ENCODE measurements at regions not wholly inside any gene's neighbourhood (a gene's known extent, or its start where the extent isn't known, plus 50 kb on each side); places are given as distances from the start of the nearest gene placed in this dataset.

DNA sequence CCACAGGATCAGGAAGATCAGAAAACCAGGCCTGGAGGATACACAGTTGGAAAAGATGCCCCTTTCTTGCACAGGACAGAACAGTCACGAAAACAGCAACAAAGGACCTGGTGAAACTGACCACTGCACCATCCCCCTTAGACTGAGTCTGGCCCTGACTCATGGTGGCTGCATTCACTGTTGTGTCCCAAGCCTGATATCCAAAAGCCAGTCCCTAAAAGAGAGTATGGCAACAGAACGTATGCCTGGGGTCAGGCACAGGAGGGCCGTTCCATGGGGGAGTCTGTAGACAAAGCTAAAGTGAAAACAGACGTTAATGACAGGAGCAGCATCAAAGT, 301.1 kb upstream of the NBEA start:
- TF ChIP-seq BHLHE40 (IDR thresholded peaks at IDR 0.05; ENCODE audit: low read depth, low read length): no peak
- TF ChIP-seq, protein P1, sequence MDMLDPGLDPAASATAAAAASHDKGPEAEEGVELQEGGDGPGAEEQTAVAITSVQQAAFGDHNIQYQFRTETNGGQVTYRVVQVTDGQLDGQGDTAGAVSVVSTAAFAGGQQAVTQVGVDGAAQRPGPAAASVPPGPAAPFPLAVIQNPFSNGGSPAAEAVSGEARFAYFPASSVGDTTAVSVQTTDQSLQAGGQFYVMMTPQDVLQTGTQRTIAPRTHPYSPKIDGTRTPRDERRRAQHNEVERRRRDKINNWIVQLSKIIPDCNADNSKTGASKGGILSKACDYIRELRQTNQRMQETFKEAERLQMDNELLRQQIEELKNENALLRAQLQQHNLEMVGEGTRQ (IDR thresholded peaks at IDR 0.05; ENCODE audit: low read depth, low read length): no peak
- TF ChIP-seq RAD21 (IDR thresholded peaks at IDR 0.05; ENCODE audit: low read length): no peak
- no peak for TF ChIP-seq MAZ (IDR thresholded peaks at IDR 0.05; ENCODE audit: borderline replicate concordance, low read depth, low read length)
- no peak for TF ChIP-seq SMC3 (IDR thresholded peaks at IDR 0.05; ENCODE audit: low read depth, low read length)
- no peak for TF ChIP-seq CHD1 (IDR thresholded peaks at IDR 0.05; ENCODE audit: low read depth, low read length)
- TF ChIP-seq RCOR1 (IDR thresholded peaks at IDR 0.05; ENCODE audit: insufficient replicate concordance, low read length): no peak
- TF ChIP-seq FOS (IDR thresholded peaks at IDR 0.05; ENCODE audit: low read depth, low read length): no peak
- TF ChIP-seq, protein P2, sequence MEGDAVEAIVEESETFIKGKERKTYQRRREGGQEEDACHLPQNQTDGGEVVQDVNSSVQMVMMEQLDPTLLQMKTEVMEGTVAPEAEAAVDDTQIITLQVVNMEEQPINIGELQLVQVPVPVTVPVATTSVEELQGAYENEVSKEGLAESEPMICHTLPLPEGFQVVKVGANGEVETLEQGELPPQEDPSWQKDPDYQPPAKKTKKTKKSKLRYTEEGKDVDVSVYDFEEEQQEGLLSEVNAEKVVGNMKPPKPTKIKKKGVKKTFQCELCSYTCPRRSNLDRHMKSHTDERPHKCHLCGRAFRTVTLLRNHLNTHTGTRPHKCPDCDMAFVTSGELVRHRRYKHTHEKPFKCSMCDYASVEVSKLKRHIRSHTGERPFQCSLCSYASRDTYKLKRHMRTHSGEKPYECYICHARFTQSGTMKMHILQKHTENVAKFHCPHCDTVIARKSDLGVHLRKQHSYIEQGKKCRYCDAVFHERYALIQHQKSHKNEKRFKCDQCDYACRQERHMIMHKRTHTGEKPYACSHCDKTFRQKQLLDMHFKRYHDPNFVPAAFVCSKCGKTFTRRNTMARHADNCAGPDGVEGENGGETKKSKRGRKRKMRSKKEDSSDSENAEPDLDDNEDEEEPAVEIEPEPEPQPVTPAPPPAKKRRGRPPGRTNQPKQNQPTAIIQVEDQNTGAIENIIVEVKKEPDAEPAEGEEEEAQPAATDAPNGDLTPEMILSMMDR (conservative IDR thresholded peaks at IDR 0.05; ENCODE audit: low read depth, low read length): no peak
- no peak for TF ChIP-seq RFX5 (IDR thresholded peaks at IDR 0.05; ENCODE audit: low read depth, low read length)
- TF ChIP-seq POLR2A (IDR thresholded peaks at IDR 0.05; ENCODE audit: low read depth, low read length): no peak
- no peak for TF ChIP-seq CEBPB (IDR thresholded peaks at IDR 0.05; ENCODE audit: low read depth, low read length)
- TF ChIP-seq MAFK (IDR thresholded peaks at IDR 0.05; ENCODE audit: low read depth, low read length): no peak
- no peak for TF ChIP-seq MXI1 (IDR thresholded peaks at IDR 0.05; ENCODE audit: borderline replicate concordance, low read depth, low read length)
- TF ChIP-seq, protein P3, sequence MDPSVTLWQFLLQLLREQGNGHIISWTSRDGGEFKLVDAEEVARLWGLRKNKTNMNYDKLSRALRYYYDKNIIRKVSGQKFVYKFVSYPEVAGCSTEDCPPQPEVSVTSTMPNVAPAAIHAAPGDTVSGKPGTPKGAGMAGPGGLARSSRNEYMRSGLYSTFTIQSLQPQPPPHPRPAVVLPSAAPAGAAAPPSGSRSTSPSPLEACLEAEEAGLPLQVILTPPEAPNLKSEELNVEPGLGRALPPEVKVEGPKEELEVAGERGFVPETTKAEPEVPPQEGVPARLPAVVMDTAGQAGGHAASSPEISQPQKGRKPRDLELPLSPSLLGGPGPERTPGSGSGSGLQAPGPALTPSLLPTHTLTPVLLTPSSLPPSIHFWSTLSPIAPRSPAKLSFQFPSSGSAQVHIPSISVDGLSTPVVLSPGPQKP (IDR thresholded peaks at IDR 0.05; ENCODE audit: borderline replicate concordance, low read depth, low read length): no peak
- no peak for TF ChIP-seq NFE2L2 (IDR thresholded peaks at IDR 0.05; ENCODE audit: low read depth, low read length)
- POLR2A ChIA-PET (ENCODE audit: unreplicated experiment): no interaction called here

More for the DNA sequence above, 301.1 kb upstream of the NBEA start:
- Histone ChIP-seq H2BK5ac (ENCODE audit: low read depth, low read length, poor library complexity, severe bottlenecking) (no peak overlapping the region), H2AK5ac (ENCODE audit: low read depth, low read length) (no peak overlapping the region), H3K4me1 (ENCODE audit: control insufficient read depth, insufficient read depth, low read length) (no peaks in the 10 kb centered on the region), H3K56ac (ENCODE audit: extremely low read depth, insufficient read depth, low read length) (no peak overlapping the region), H3K4ac (ENCODE audit: low read depth, low read length) (no peak overlapping the region), H3K23ac (ENCODE audit: low read depth, low read length) (no peak overlapping the region), H3K27ac (ENCODE audit: insufficient read depth, low read length) (no peak overlapping the region), H4K5ac (ENCODE audit: low read depth, low read length) (no peak overlapping the region), H3K9me3 (ENCODE audit: control insufficient read depth, insufficient read depth, low read length) (no peaks in the 10 kb centered on the region), H3K27me3 (ENCODE audit: control insufficient read depth, insufficient read depth, low read length) (no peaks in the 10 kb centered on the region), H4K20me1 (ENCODE audit: insufficient read depth, low read length) (no peaks in the 10 kb centered on the region), H2AFZ (replicated peaks; ENCODE audit: low read length, poor library complexity) (no peak overlapping the region), H3K4me3 (ENCODE audit: insufficient read depth, low read depth, low read length) (no peak overlapping the region), H2BK120ac (ENCODE audit: low read depth, low read length) (no peak overlapping the region), H3K79me1 (ENCODE audit: low read depth in 1 of 2, low read length in 2 of 2) (no peaks in the 10 kb centered on the region), H3K9ac (ENCODE audit: low read depth, low read length) (no peak overlapping the region), H4K91ac (ENCODE audit: insufficient read depth, low read depth, low read length) (no peak overlapping the region), H3K9me1 (ENCODE audit: insufficient read depth, low read length) (no peaks in the 10 kb centered on the region), H3K14ac (replicated peaks; ENCODE audit: low read depth, low read length) (no peak overlapping the region), H3K36me3 (ENCODE audit: control insufficient read depth, insufficient read depth, low read length) (no peaks in the 10 kb centered on the region), H4K8ac (ENCODE audit: low read depth in 2 of 2, low read length in 2 of 2) (no peak overlapping the region), H2AK9ac (replicated peaks; ENCODE audit: low read depth, low read length, poor library complexity) (no peak overlapping the region), H3K18ac (ENCODE audit: low read depth, low read length) (no peak overlapping the region), H3K4me2 (ENCODE audit: low read depth, low read length) (no peak overlapping the region), H2BK15ac (ENCODE audit: low read depth, low read length) (no peak overlapping the region), H2BK20ac (ENCODE audit: low read depth, low read length) (no peak overlapping the region)
- dilution Hi-C loops (cut with HindIII; ENCODE audit: low sequenced_read_pairs, unreplicated experiment): no loop called here
- intact Hi-C loops (cut with micrococcal nuclease): no loop called here
- in situ Hi-C loops (cut with MboI; ENCODE audit: low sequenced_read_pairs): no loop called here
- CTCF ChIA-PET: no interaction called here
- ATAC-seq (ENCODE audit: low read depth) (no peak), DNase-seq (no peak)
- WGBS, 2 experiments (ENCODE audit: extremely low coverage in 2 of 2, insufficient read length in 1 of 2): no CpG with 5 or more reads among the region's 4 CpGs
- BruUV-seq (replicated peaks): no TSS peak

Measured in IMR-90 (cell line).